H1 (cell line): ENCODE measurements at regions not wholly inside any gene's neighbourhood (a gene's known extent, or its start where the extent isn't known, plus 50 kb on each side); places are given as distances from the start of the nearest gene placed in this dataset.

Experiments used
- CTCF ChIA-PET: fragments of 300-600 bp; sonication (Branson Sonifier 250); formaldehyde crosslinking; loops from one replicate; lab custom pipeline; 2021; ENCODE audit not compliant: partially characterized antibody; lab: Charles Lee
- POLR2A ChIA-PET: fragments of 300-600 bp; sonication (Branson Sonifier 250); formaldehyde crosslinking; loops from one replicate; lab custom pipeline; 2021; ENCODE audit warnings: inconsistent platforms; ENCODE audit not compliant: partially characterized antibody; lab: Charles Lee
- DNase-seq, 2 experiments: peaks; one replicate each; pipeline versions ENCODE4 v3.0.0 to v3.0.0-alpha.2; 2010 to 2022; ENCODE audit warnings: low spot score in 2 of 2, low read depth in 1 of 2, mixed read lengths in 1 of 2
- FAIRE-seq: peaks from 2 replicates; lab custom pipeline; 2011; peaks lifted over from hg19 to GRCh38; lab: Jason Lieb, UNC
- H2AFZ ChIP-seq: 2 replicates; pipeline ENCODE4 v1.8.1; 2012; ENCODE audit warnings: low read length, inconsistent platforms
- H2AK5ac ChIP-seq: 2 replicates; pipeline ENCODE4 v1.6.1; 2013; ENCODE audit warnings: low read depth, low read length
- H2BK120ac ChIP-seq: replicated peaks from 2 replicates; pipeline ENCODE3; 2013; ENCODE audit warnings: low read depth, low read length, inconsistent platforms
- H2BK12ac ChIP-seq: 2 replicates; pipeline ENCODE4 v1.6.1; 2013; ENCODE audit warnings: low read depth, low read length
- H2BK15ac ChIP-seq: 2 replicates; pipeline ENCODE4 v1.6.1; 2013; ENCODE audit warnings: low read length
- H2BK20ac ChIP-seq: 2 replicates; pipeline ENCODE4 v1.6.1; 2013; ENCODE audit warnings: low read length
- H2BK5ac ChIP-seq: 2 replicates; pipeline ENCODE4 v1.6.1; 2013; ENCODE audit warnings: low read depth, low read length
- H3K14ac ChIP-seq: 2 replicates; pipeline ENCODE4 v1.6.1; 2013; ENCODE audit warnings: inconsistent platforms; ENCODE audit not compliant: insufficient read length
- H3K18ac ChIP-seq: 2 replicates; pipeline ENCODE4 v1.6.1; 2013; ENCODE audit warnings: low read length; ENCODE audit errors: extremely low read depth
- H3K23ac ChIP-seq: 2 replicates; pipeline ENCODE4 v1.6.1; 2013; ENCODE audit warnings: inconsistent platforms; ENCODE audit not compliant: insufficient read length
- H3K23me2 ChIP-seq: 2 replicates; pipeline ENCODE4 v1.6.1; 2013; ENCODE audit warnings: low read depth, low read length
- H3K27ac ChIP-seq: 2 replicates; pipeline ENCODE4 v1.6.1; 2011; ENCODE audit warnings: low read depth, low read length, inconsistent platforms
- H3K27me3 ChIP-seq, 4 experiments: replicated peaks in 1 of 4; 1 replicate in 1 of 4; 2 replicates in 3 of 4; pipeline versions ENCODE4 v1.6.1 to v1.8.1; 2011 to 2013; ENCODE audit warnings: low read length in 3 of 4, mild to moderate bottlenecking in 3 of 4, inconsistent platforms in 2 of 4, mixed read lengths in 2 of 4, moderate library complexity in 1 of 4; ENCODE audit not compliant: control insufficient read depth in 3 of 4, insufficient read depth in 3 of 4; ENCODE audit errors: extremely low read depth in 1 of 4
- H3K36me3 ChIP-seq, 4 experiments: 2 replicates each; pipeline versions ENCODE4 v1.6.1 to v1.8.1; 2011 to 2013; ENCODE audit warnings: mild to moderate bottlenecking in 4 of 4, low read length in 3 of 4, moderate library complexity in 2 of 4, control low read depth in 1 of 4, inconsistent platforms in 1 of 4; ENCODE audit not compliant: insufficient read depth in 4 of 4, control insufficient read depth in 2 of 4
- H3K4ac ChIP-seq: replicated peaks from 2 replicates; pipeline ENCODE3; 2013; ENCODE audit warnings: low read length, low read depth, mixed read lengths, inconsistent platforms; ENCODE audit not compliant: insufficient read length
- H3K4me1 ChIP-seq, 4 experiments: replicated peaks in 1 of 4; 1 replicate in 1 of 4; 2 replicates in 3 of 4; pipeline versions ENCODE4 v1.6.1 to v1.8.1; 2011 to 2013; ENCODE audit warnings: low read length in 3 of 4, inconsistent platforms in 2 of 4, mixed read lengths in 1 of 4; ENCODE audit not compliant: insufficient read depth in 4 of 4, control insufficient read depth in 3 of 4
- H3K4me2 ChIP-seq, 2 experiments: 2 replicates each; pipeline versions ENCODE4 v1.6.1 to v1.8.1; 2011 to 2013; ENCODE audit warnings: low read depth in 2 of 2, low read length in 2 of 2, control low read depth in 1 of 2, inconsistent platforms in 1 of 2, mild to moderate bottlenecking in 1 of 2; ENCODE audit not compliant: insufficient read depth in 1 of 2
- H3K4me3 ChIP-seq, 4 experiments: fragments of 200-600, 300-600 bp in 1 of 4; sonication (generic), shearing (Covaris generic), sonication (Bioruptor Twin) in 1 of 4; 2 replicates each; pipeline versions ENCODE4 v1.5.1 to v1.8.1; 2011 to 2016; ENCODE audit warnings: low read length in 4 of 4, low read depth in 3 of 4, control low read depth in 2 of 4, inconsistent platforms in 2 of 4, mild to moderate bottlenecking in 2 of 4, mixed read lengths in 1 of 4, moderate library complexity in 1 of 4; ENCODE audit not compliant: insufficient read depth in 2 of 4; ENCODE audit errors: extremely low read depth in 1 of 4
- H3K56ac ChIP-seq: replicated peaks from 2 replicates; pipeline ENCODE3; 2013; ENCODE audit warnings: low read depth, mild to moderate bottlenecking, mixed read lengths, low read length, inconsistent platforms; ENCODE audit not compliant: insufficient read length
- H3K79me1 ChIP-seq: 2 replicates; pipeline ENCODE4 v1.6.1; 2013; ENCODE audit warnings: low read depth, low read length, control low read depth
- H3K79me2 ChIP-seq, 2 experiments: 2 replicates each; pipeline versions ENCODE4 v1.6.1 to v1.8.1; 2012 to 2013; ENCODE audit warnings: low read length in 2 of 2, mild to moderate bottlenecking in 2 of 2, inconsistent platforms in 1 of 2; ENCODE audit not compliant: insufficient read depth in 2 of 2, control insufficient read depth in 1 of 2
- H3K9ac ChIP-seq, 4 experiments: replicated peaks in 1 of 4; 1 replicate in 1 of 4; 2 replicates in 3 of 4; pipeline versions ENCODE4 v1.6.1 to v1.8.1; 2011 to 2013; ENCODE audit warnings: low read depth in 3 of 4, low read length in 3 of 4, control low read depth in 2 of 4, mild to moderate bottlenecking in 2 of 4, moderate library complexity in 2 of 4, inconsistent platforms in 1 of 4; ENCODE audit errors: extremely low read depth in 1 of 4
- H3K9me3 ChIP-seq, 2 experiments: 2 replicates each; pipeline versions ENCODE4 v1.6.1 to v1.8.1; 2012 to 2013; ENCODE audit warnings: mild to moderate bottlenecking in 2 of 2, moderate library complexity in 2 of 2, control low read depth in 1 of 2, inconsistent platforms in 1 of 2, low read depth in 1 of 2, low read length in 1 of 2, mixed read lengths in 1 of 2; ENCODE audit not compliant: insufficient read depth in 2 of 2
- H4K20me1 ChIP-seq, 2 experiments: replicated peaks in 1 of 2; 2 replicates each; pipeline versions ENCODE3 to v1.8.1; 2011 to 2013; ENCODE audit warnings: inconsistent platforms in 2 of 2, low read length in 2 of 2, mild to moderate bottlenecking in 1 of 2; ENCODE audit not compliant: insufficient read depth in 2 of 2, control insufficient read depth in 1 of 2
- H4K5ac ChIP-seq: 2 replicates; pipeline ENCODE4 v1.6.1; 2013; ENCODE audit warnings: low read length, low read depth, mixed read lengths, inconsistent platforms; ENCODE audit not compliant: insufficient read length
- H4K8ac ChIP-seq: 2 replicates; pipeline ENCODE4 v1.8.0; 2013; ENCODE audit warnings: mild to moderate bottlenecking, moderate library complexity, low read length, inconsistent platforms; ENCODE audit not compliant: insufficient read depth; ENCODE audit errors: extremely low read depth
- H4K91ac ChIP-seq: replicated peaks from 2 replicates; pipeline ENCODE3; 2013; ENCODE audit warnings: low read length, mixed read lengths, inconsistent platforms; ENCODE audit not compliant: insufficient read length
- BRCA1 ChIP-seq: IDR thresholded peaks from 2 replicates; pipeline ENCODE4 v1.6.1; 2012; ENCODE audit warnings: low read depth, low read length, improper control_type of control experiment
- CREB1 ChIP-seq: IDR thresholded peaks from 2 replicates; pipeline ENCODE4 v1.6.1; 2012; ENCODE audit warnings: inconsistent platforms
- CTCF ChIP-seq, 3 experiments: IDR thresholded peaks; 1 replicate in 2 of 3; 2 replicates in 1 of 3; pipeline versions ENCODE4 v1.5.1 to v1.6.1; 2011; ENCODE audit warnings: low read length in 3 of 3, mild to moderate bottlenecking in 3 of 3, inconsistent platforms in 2 of 3, low read depth in 1 of 3, moderate library complexity in 1 of 3; ENCODE audit not compliant: insufficient read depth in 1 of 3; ENCODE audit errors: control extremely low read depth in 1 of 3
- E2F6 ChIP-seq: IDR thresholded peaks from 2 replicates; pipeline ENCODE4 v1.6.1; 2012; ENCODE audit warnings: inconsistent platforms
- FOSL1 ChIP-seq: IDR thresholded peaks from 2 replicates; pipeline ENCODE4 v1.6.1; 2011; ENCODE audit warnings: mild to moderate bottlenecking, low read depth, low read length, moderate library complexity; ENCODE audit not compliant: insufficient read depth
- HDAC6 ChIP-seq: IDR thresholded peaks from one replicate; pipeline ENCODE4 v1.7.1; 2012; ENCODE audit warnings: low read depth, mild to moderate bottlenecking, inconsistent platforms, low read length, moderate library complexity
- JUND ChIP-seq: IDR thresholded peaks from 2 replicates; pipeline ENCODE4 v1.6.1; 2011; ENCODE audit warnings: mild to moderate bottlenecking, improper control_type of control experiment, low read length
- MAFK ChIP-seq: IDR thresholded peaks from 2 replicates; pipeline ENCODE4 v1.6.1; 2012; ENCODE audit warnings: low read depth, mild to moderate bottlenecking, improper control_type of control experiment, low read length
- RFX5 ChIP-seq: IDR thresholded peaks from 2 replicates; pipeline ENCODE4 v1.6.1; 2011; ENCODE audit warnings: low read depth, low read length, improper control_type of control experiment, borderline replicate concordance
- RXRA ChIP-seq: IDR thresholded peaks from 2 replicates; pipeline ENCODE4 v1.6.1; 2011; ENCODE audit warnings: low read depth, mild to moderate bottlenecking, low read length, moderate library complexity; ENCODE audit not compliant: insufficient read depth
- SP4 ChIP-seq: IDR thresholded peaks from 2 replicates; pipeline ENCODE4 v1.6.1; 2012; ENCODE audit warnings: low read length, inconsistent platforms
- SRF ChIP-seq: IDR thresholded peaks from 2 replicates; pipeline ENCODE4 v1.6.1; 2011; ENCODE audit warnings: mild to moderate bottlenecking, low read depth, low read length, moderate library complexity
- WGBS, 2 experiments: shearing (Covaris generic) in 1 of 2; methylation state at CpG; one replicate each; pipeline versions ENCODE4 v1.1.6 to v1.1.7; 2013 to 2015; ENCODE audit warnings: low lambda C conversion rate in 2 of 2, mixed read lengths in 2 of 2, inconsistent platforms in 1 of 2, low coverage in 1 of 2, missing lambda C conversion rate in 1 of 2; ENCODE audit not compliant: insufficient replicate concordance in 2 of 2, insufficient coverage in 1 of 2, insufficient read length in 1 of 2; ENCODE audit errors: extremely low coverage in 1 of 2, missing lambda C conversion rate in 1 of 2; 5-methylcytosine and 5-hydroxymethylcytosine counted together

GRCh38 chr16:6280055-6280454, 1052.6 kb upstream of the RBFOX1 start:
- 95% methylated on average over 6 of the region's 6 CpGs; no CpG with 5 or more reads in 1 of the 2 experiments for WGBS, 2 experiments
- CTCF ChIA-PET, result interaction anchor here (1.3 kb wide), 2 partner anchors 21 to 56 kb away, joined by 3 read pairs; no protein-coding TSS in a partner anchor
- H2BK20ac ChIP-seq, result 0 out of 2 replicates have a peak overlapping the region, but pooled peaks have one; percentile 16

More at GRCh38 chr16:6280055-6280454, 1052.6 kb upstream of the RBFOX1 start:
- Histone ChIP-seq H3K18ac (no peak overlapping the region), H2AFZ (no peak overlapping the region), H3K9ac (no peak overlapping the region), H3K27me3 (no peaks in the 10 kb centered on the region), H3K14ac (no peak overlapping the region), H3K9me3 (no peaks in the 10 kb centered on the region), H2BK15ac (no peak overlapping the region), H3K27ac (no peak overlapping the region), H2AK5ac (peak overlapping the region; percentile 34; the same call in 1 of the 2 replicates), H4K91ac (no peak overlapping the region), H3K79me2 (no peaks in the 10 kb centered on the region), H4K8ac (no peak overlapping the region), H2BK12ac (0 out of 2 replicates have a peak overlapping the region, but pooled peaks have one; percentile 32), H2BK5ac (no peak overlapping the region), H3K4me1 (peaks cover 0 to 8% (median 5%) of the 10 kb centered on the region in 4 experiments; a peak in 3 of 7 replicates), H2BK120ac (peak overlapping the region; percentile 22), H3K4me2 (no peak overlapping the region), H3K79me1 (no peaks in the 10 kb centered on the region), H3K4me3 (no peak overlapping the region), H3K23ac (no peak overlapping the region), H3K4ac (no peak overlapping the region), H3K23me2 (no peaks in the 10 kb centered on the region), H4K20me1 (no peaks in the 10 kb centered on the region), H3K56ac (no peak overlapping the region), H4K5ac (no peak overlapping the region), H3K36me3 (no peaks in the 10 kb centered on the region)
- POLR2A ChIA-PET, result no interaction called here
- FAIRE-seq (no peak), DNase-seq (no peak)
- no peak for TF ChIP-seq SRF
- no peak for TF ChIP-seq RFX5
- TF ChIP-seq E2F6, result no peak
- no peak for TF ChIP-seq SP4
- TF ChIP-seq MAFK, result no peak
- no peak for TF ChIP-seq CREB1
- no peak for TF ChIP-seq BRCA1
- TF ChIP-seq CTCF (IDR thresholded peaks at IDR 0.05; ENCODE audit: control extremely low read depth in 1 of 3, insufficient read depth in 1 of 3, low read depth in 1 of 3, low read length in 3 of 3), result no peak
- no peak for TF ChIP-seq HDAC6
- TF ChIP-seq RXRA, result no peak
- no peak for TF ChIP-seq JUND
- no peak for TF ChIP-seq FOSL1
